ENCODE measurements at regions not wholly inside any gene's neighbourhood (a gene's known extent, or its start where the extent isn't known, plus 50 kb on each side); places are given as distances from the start of the nearest gene placed in this dataset.
A peak's percentile ranks its signal among the peaks of the same experiment; 100 is the strongest.

- no peak for DNase-seq
Measured at GRCh38 chr15:69747193-69747592, 294.6 kb downstream of the RPLP1 start.

- DNase-seq: no peak
Measured at GRCh38 chr15:69748131-69748530, 295.5 kb downstream of the RPLP1 start.

- no peak for DNase-seq
Measured at GRCh38 chr15:69748576-69749185, 296.1 kb downstream of the RPLP1 start.

GRCh38 chr15:69749274-69749673, 296.7 kb downstream of the RPLP1 start:
- no peak for DNase-seq

- no peak for DNase-seq
Measured at GRCh38 chr15:69749797-69750196, 297.2 kb downstream of the RPLP1 start.

- DNase-seq: no peak
Measured at GRCh38 chr15:69750253-69750652, 297.6 kb downstream of the RPLP1 start.

- no peak for DNase-seq
Measured at GRCh38 chr15:69751147-69751546, 298.5 kb downstream of the RPLP1 start.

- peak; percentile 27 for DNase-seq
Measured at GRCh38 chr15:69751566-69751965, 298.9 kb downstream of the RPLP1 start.

- DNase-seq: no peak
Measured at GRCh38 chr15:69753867-69754266, 301.2 kb downstream of the RPLP1 start.

GRCh38 chr15:69754313-69754712, 301.7 kb downstream of the RPLP1 start:
- no peak for DNase-seq

GRCh38 chr15:69755551-69756310, 303.1 kb downstream of the RPLP1 start:
- peak; percentile 72 for DNase-seq

GRCh38 chr15:69756440-69756839, 303.8 kb downstream of the RPLP1 start:
- DNase-seq: no peak

- DNase-seq: no peak
Measured at GRCh38 chr15:69757186-69757585, 304.6 kb downstream of the RPLP1 start.

- peak; percentile 30 for DNase-seq
Measured at GRCh38 chr15:69758291-69758771, 305.7 kb downstream of the RPLP1 start.

GRCh38 chr15:69758810-69759790, 306.5 kb downstream of the RPLP1 start:
- DNase-seq: peak; percentile 82

GRCh38 chr15:69760258-69760845, 307.7 kb downstream of the RPLP1 start:
- no peak for DNase-seq

- DNase-seq: peak; percentile 100
Measured at GRCh38 chr15:69760890-69761568, 308.4 kb downstream of the RPLP1 start.

- DNase-seq: peak; percentile 65
Measured at GRCh38 chr15:69762373-69763148, 309.9 kb downstream of the RPLP1 start.

- no peak for DNase-seq
Measured at GRCh38 chr15:69763831-69764230, 311.2 kb downstream of the RPLP1 start.

- DNase-seq: no peak
Measured at GRCh38 chr15:69766156-69766555, 313.5 kb downstream of the RPLP1 start.

GRCh38 chr15:69767191-69767590, 314.6 kb downstream of the RPLP1 start:
- DNase-seq: no peak
